Activated gamma-delta T cell (primary cell): ENCODE measurements at regions not wholly inside any gene's neighbourhood (a gene's known extent, or its start where the extent isn't known, plus 50 kb on each side); places are given as distances from the start of the nearest gene placed in this dataset.
"Not testable (repeated sequence)": the region's sequence is repeated elsewhere in the genome, so short reads cannot be mapped to it uniquely, and the experiment has no call there.

ENCODE experiments used
- DNase-seq: peaks from one replicate; lab custom pipeline; 2025; lab: John Stamatoyannopoulos, UW

- no peak for DNase-seq
These were observed 293.8 kb downstream of the NOVA1 start for GRCh38 chr14:26304056-26304455.

- no peak for DNase-seq
These were observed 303.9 kb downstream of the NOVA1 start for GRCh38 chr14:26293909-26294308.

GRCh38 chr14:26289891-26290486 is 307.8 kb downstream of the NOVA1 start:
- DNase-seq, result no peak

- DNase-seq, result no peak
These were observed 311.0 kb downstream of the NOVA1 start for GRCh38 chr14:26286913-26287205.

GRCh38 chr14:26286081-26286912 is 311.5 kb downstream of the NOVA1 start:
- no peak for DNase-seq

GRCh38 chr14:26282578-26282977 is 315.3 kb downstream of the NOVA1 start:
- no peak for DNase-seq

- not testable (repeated sequence) for DNase-seq
These were observed 315.8 kb downstream of the NOVA1 start for GRCh38 chr14:26282011-26282410.

- no peak for DNase-seq
These were observed 316.4 kb downstream of the NOVA1 start for GRCh38 chr14:26281280-26281998.

- DNase-seq, result no peak
These were observed 321.1 kb downstream of the NOVA1 start for GRCh38 chr14:26276757-26277156.

- no peak for DNase-seq
These were observed 332.6 kb downstream of the NOVA1 start for GRCh38 chr14:26265170-26265685.

- DNase-seq, result no peak
These were observed 336.3 kb downstream of the NOVA1 start for GRCh38 chr14:26261368-26262122.

GRCh38 chr14:26255213-26255612 is 342.6 kb downstream of the NOVA1 start:
- DNase-seq, result no peak

GRCh38 chr14:26252176-26252575 is 345.7 kb downstream of the NOVA1 start:
- no peak for DNase-seq

- no peak for DNase-seq
These were observed 364.7 kb downstream of the NOVA1 start for GRCh38 chr14:26233118-26233517.

GRCh38 chr14:26218861-26219260 is 379.0 kb downstream of the NOVA1 start:
- no peak for DNase-seq

GRCh38 chr14:26217778-26218177 is 380.1 kb downstream of the NOVA1 start:
- no peak for DNase-seq

- no peak for DNase-seq
These were observed 381.0 kb downstream of the NOVA1 start for GRCh38 chr14:26216786-26217185.

GRCh38 chr14:26213846-26214575 is 383.8 kb downstream of the NOVA1 start:
- no peak for DNase-seq

GRCh38 chr14:26209699-26210098 is 388.1 kb downstream of the NOVA1 start:
- DNase-seq, result no peak

GRCh38 chr14:26206640-26207039 is 391.2 kb downstream of the NOVA1 start:
- no peak for DNase-seq

GRCh38 chr14:26204728-26205479 is 392.9 kb downstream of the NOVA1 start:
- DNase-seq, result peak; percentile 9
